NCI-H146 treated with DMSO at 0.1 percent for 48 hours (cell line): ENCODE measurements at regions not wholly inside any gene's neighbourhood (a gene's known extent, or its start where the extent isn't known, plus 50 kb on each side); places are given as distances from the start of the nearest gene placed in this dataset.

Source experiments
- DNase-seq: peaks from one replicate; lab custom pipeline; 2025; ENCODE audit not compliant: unreplicated experiment; lab: John Stamatoyannopoulos, UW

DNA sequence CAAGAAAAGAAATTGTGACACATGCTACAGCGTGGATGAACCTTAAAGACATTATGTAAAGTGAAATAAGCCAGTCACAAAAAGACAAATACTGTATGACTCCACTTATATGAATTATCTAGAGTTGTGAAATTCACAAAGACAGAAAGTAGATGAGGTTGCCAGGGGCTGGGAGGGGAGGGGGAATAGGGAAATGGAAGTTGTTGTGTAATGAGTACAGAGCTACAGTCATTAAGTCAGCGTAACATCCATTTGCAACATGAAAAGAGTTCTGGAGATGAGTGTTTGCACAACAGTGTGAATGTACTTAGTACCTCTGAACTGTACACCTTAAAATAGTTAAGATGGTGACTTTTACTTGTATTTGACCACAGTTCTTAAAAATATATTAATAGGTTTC is 112.1 kb upstream of the CDK1 start:
- DNase-seq: no peak

DNA sequence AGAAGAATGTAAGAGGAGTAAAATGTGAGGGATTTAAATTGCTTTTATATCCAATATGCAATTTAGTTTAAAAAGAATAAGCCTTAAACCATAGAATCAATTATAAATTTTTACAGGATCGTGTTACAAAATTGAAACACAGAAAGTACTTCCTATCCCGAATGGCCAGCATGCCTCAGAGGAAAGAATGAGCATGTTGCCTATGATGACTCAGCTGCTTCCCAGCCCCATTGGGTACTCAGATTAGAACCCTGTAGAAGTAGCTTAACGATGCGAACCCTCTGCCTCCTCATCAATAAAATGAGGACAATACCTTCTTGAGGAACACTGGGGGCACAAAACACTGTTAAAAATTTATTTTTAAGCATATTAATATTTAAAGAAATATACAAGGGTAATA is 113.4 kb upstream of the CDK1 start:
- no peak for DNase-seq

DNA sequence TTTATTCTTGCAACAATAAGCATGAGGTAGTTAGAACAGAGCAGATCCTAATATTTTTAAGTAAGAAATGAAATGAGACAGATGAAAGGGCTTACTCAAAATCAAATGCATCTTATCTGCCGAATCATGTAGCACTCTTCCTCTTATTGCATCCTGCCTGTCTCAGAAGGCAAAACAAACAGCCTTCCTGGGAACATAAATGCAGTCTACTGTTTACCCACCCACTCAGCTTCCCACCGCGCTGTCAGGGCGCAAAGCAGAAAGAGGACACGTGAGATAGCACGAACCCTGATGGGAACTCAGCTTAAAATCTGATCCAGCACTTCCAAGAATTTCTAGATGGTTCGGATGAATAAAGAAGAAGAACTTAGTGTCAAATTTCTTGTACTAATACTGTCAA is 114.4 kb upstream of the CDK1 start:
- DNase-seq: peak; percentile 68

DNA sequence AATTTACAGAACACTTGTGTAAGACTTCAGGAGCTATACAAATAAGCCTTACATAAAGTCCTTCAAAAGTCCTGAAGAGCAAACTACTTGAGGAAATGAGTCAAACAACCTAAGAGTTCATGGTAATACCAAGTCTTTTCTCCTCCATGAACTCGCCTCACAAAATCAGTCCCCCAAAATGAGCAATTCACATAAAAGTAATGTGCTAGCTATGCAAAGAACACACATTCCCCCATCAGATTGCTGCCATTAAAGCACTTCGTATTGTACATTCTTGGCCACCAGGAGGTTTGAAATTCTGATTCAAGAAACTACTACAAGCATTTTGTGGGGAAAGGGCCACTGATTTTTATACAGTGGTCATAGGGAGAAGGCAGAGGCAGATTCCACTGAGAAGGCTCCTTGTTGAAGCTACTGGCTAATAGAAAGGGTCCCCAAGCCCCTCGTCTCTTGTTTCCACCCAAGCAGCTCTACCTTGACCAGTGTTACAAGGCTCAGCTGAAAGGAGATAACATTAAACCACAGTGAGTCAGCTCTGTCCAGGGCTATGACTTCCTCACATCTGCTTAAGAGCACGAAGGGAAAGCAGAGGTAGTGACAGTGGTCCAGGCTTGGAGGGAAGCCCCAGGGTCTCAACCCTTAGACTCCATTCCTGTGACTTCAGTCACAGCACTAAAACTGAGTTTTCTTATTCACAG is 115.2 kb upstream of the CDK1 start:
- no peak for DNase-seq

DNA sequence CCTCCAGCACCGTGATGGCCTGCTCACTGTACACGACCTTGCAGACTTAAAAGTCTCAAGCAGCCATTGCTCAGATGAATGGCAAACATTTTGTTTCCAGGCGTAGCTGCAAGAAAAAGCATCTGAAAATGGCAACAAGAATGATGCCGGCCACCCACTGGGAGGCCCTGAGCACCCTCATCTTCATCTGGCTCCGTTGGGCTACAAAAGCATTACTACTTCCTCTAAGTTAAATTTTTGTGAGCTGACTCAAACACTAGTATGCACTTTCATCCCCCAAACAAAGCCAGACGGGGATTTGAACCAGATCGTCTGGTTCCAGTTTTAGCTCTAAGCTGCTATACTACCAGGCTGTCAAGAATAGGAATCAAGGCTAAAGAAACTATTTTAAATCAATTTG is 116.6 kb upstream of the CDK1 start:
- no peak for DNase-seq

DNA sequence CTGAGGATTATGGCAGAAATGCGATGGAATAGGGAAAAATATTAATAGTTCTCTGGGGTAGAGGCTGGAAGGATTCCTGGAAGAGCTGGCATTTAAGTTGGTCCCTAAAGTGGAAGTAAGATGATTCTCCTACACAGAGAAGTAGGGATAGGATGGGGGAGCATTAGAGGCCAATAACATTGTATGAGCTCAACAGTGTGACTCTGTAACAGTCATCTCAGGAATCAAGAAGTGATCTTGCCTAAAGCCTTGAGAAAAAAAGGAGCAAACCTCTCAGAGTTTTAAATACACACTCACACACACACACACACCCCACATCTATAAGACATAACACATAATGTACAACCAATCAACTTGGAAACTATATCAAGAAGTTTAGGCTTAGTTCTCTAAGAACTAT is 117.7 kb upstream of the CDK1 start:
- DNase-seq: no peak

DNA sequence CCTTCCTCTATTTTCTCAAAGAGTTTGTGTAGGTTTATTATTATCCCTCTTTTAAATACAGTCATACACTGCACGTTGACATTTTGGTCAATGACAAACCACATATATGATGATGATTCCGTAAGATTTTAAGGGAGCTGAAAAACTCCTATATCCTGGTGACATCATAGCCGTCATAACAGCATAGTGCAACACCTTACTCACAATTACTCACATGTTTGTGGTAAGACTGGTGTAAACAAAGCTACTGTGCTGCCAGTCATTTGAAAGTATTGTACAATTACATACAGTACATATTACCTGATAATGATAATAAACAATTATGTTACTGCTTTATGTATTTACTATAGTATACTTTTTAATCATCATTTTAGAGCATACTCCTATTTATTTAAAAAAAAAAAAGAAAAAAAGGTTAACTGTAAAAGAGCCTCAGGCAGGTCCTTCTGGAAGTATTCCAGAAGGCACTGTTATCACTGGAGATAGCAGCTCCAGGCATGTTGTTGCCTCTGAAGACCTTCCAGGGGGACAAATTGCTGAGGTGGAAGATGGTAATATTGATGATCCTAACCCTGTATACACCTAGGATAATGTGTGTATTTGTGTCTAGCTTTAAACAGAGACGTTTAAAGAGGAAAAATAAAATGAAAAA is 123.3 kb upstream of the CDK1 start:
- no peak for DNase-seq

DNA sequence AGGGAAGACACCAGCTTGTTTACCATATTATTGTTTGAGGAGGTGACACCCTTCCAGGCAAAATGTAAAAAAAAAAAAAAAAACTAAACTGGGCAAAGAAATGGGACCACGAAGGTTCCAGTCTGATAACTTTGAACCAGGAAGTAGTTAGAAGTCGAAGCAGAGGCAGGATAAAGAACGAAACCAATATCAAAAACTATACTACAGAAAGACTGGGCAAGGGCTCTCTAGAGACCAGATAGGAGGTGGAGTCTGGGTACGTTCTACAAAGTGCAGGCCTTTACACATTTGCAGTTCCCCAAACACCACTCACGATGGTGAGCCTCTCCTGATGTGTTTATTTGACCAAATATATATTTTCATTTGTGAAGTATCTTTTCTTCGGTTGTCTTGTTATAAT is 125.7 kb upstream of the CDK1 start:
- DNase-seq: no peak

DNA sequence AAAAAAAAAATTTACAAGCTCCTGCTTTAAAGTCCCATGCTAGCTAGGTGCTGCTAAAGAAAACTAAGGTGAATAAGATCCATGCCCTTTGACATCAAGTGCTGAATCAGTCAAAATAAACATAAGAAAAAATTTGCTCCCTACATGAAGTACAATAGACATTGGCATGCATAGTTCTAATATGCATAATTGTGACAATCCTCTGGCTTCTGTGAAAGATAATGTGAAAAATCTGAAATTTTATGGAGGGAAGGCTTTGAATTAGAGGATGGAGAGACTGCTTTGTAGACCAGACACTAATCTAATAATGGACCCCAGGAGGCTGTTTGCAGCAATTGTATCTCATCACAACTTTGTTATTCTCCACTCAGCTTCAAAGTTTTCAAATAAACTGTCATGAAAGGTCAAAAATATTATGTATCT is 127.9 kb upstream of the CDK1 start:
- DNase-seq: no peak

DNA sequence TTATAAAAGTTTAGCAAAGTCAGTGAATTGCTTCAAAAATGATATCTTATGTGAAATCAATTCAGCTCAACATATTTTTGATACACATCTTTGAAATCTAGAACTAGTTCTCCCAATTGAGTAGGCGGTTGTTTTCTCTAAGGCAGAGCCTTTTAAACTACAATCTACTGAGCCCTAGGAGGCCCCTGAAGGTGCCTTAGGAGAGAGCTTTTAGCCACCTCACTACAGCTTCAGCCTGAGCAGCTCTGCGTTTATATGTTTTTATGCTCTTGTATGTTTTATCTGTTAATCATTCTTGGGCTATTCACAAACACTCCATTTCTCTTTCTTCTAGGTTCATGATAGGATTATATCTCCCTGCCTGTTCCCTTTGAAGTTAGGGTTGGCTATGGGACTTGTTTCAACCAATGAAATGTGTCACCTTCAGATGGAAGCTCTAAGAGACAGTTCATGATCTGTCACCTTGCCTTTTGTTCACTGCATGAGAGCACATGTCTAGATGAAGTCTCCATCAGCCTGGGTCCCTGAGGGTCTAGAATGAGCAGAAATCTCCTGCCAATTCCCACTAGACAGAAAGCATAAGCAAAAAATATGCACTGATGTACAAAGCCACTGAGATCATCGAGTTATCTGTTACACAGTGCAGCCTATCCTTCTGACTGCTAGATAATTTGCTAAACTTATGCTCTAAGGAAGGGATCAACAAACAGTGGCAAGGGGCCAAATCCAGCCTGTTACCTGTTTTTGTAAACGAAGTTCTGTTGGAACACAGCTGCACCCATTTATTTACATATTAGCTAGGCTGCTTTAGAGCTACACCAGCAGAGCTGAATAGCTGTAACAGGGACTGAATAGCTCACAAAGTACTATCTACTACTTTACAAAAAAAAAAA is 128.5 kb upstream of the CDK1 start:
- DNase-seq: peak; percentile 8

DNA sequence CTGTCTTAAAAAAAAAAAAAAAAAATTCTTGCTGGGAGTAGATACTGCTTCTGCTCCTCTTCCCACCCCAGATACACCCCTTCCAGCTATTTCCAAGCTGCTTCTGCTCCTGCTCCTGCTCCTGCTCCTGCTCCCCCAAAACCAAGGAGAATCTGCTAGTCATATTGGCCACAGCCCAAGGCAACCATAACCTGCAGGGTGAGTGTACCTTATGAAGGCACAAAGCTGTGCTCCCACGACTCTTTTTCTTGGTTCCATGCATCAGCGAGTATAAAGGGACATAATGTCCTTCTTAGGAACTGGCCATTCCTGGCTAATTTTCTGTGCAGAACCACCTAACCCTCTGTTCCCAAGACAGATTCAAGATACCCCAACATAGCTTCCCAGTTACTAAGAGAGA is 129.5 kb upstream of the CDK1 start:
- DNase-seq: no peak

DNA sequence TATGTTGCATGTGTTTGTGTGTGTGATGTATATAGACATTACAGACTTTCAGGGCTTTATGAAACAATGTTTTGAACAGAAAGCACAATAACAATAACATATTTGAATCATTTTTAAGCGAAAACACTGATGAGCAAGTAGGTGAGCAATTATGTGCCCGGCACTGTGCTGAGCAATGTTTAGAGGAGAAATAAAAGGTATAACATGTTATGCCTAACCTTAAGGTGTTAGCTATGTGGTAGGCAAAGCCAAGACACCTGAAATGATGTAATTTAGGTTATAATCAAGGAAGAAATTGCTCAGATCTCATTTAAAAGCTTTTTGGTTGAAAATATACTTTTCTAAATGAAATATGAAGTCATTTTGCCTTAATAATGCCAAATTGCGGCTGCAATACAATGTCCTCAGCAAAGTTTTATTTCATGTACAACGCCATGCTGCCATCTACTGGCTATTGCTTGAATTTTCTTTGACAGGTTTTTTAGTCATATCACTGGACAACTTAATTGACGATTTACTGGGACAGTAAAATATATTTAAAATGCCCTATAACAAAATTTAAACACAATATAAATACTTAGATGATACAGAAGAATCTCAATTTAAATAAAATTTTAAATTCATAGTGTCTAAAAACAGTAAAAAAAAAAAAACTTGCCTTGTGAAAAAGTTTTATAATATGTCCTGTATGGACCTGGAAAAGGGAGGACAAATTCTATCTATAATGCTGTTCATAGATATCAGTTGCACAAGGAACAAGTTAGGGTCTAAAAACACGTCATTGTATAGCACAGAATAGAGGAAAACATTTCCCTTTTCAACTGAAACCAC is 131.1 kb upstream of the CDK1 start:
- peak; percentile 28 for DNase-seq

DNA sequence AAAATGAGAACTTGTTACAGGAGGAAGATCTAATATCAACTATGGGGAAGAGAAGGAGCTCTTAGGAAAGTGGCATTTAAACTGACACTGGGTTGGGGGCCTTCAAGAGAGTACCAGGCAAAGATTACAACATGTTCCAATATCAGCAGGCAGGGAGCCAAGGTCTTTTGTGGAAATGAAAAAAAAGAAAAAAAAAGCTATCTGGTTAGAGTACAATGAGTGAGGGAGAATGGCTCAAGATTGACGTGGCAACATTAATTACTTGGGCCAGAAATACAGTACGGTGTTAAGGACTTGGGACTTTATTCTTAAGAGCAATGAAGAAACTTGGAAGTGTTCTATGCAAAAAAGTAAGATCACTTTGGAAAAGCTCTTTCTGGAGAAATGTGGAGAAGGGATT is 132.3 kb upstream of the CDK1 start:
- peak; percentile 25 for DNase-seq

DNA sequence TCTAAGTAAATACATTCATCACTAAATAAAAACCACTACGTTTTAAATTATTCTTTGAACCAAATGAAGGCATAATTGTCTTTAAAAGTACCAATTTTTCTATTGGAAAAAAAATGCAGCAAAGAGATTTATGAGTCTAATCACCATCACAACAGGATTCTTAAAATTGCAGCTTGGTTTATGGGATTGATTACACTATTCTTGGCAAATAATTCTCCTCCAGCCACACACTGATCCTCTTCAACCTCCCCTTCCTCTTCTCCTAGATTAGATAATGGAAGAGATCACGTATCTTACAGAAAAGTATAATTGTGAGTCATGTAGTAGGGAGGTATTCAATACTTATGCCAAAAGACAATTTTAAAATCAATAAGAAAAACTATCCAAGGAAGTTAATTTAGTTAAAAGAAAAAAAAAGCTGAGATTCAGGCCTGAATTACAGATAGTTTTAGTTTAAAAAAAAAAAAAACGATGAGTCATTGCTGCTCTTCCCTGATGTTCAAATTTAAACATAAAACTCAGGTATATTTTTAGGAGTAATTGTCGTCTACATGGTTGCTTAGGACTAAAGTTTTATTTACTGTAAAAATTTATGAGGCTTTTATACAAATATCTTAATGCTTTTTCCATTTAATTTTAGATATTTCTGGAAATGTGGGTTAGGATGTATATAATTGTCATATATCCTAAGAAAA is 133.7 kb upstream of the CDK1 start:
- peak; percentile 79 for DNase-seq

DNA sequence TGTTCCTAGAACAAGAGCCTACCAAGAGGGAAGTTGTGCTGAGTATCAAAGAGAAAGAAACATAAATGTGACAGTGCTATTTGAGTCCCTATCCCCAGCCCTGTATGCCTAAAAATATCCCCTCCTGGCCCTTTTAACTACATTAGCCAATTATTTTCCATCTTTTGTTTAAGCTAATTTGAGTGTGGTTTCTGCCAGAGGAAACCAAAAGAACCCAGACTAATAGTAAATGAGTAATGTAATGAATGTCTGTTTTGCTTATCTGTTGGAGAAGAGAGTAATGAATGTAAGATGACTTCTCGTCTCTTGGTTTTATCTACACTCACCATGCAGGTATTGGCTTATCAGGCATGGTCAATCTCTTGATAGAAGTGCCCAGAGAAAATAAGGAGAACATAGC is 134.4 kb upstream of the CDK1 start:
- DNase-seq: peak; percentile 8

DNA sequence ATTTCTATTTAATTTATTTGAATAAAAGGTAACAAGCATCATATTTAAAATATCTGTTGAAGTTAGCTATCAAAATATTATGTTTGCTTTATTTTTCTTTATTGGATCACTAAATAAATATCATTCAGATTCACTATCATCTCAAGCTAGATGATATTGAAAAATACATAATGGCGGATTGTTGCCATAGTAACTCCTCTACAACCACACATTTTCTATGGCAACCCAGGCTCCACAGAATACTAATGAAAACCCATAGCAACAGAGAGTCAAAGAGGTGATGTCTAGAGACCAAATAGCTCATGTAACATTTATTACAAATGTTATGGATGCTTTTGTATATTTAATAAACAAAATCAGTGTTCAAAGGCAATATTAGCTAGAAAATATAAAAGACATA is 148.9 kb upstream of the CDK1 start:
- DNase-seq: peak; percentile 39

DNA sequence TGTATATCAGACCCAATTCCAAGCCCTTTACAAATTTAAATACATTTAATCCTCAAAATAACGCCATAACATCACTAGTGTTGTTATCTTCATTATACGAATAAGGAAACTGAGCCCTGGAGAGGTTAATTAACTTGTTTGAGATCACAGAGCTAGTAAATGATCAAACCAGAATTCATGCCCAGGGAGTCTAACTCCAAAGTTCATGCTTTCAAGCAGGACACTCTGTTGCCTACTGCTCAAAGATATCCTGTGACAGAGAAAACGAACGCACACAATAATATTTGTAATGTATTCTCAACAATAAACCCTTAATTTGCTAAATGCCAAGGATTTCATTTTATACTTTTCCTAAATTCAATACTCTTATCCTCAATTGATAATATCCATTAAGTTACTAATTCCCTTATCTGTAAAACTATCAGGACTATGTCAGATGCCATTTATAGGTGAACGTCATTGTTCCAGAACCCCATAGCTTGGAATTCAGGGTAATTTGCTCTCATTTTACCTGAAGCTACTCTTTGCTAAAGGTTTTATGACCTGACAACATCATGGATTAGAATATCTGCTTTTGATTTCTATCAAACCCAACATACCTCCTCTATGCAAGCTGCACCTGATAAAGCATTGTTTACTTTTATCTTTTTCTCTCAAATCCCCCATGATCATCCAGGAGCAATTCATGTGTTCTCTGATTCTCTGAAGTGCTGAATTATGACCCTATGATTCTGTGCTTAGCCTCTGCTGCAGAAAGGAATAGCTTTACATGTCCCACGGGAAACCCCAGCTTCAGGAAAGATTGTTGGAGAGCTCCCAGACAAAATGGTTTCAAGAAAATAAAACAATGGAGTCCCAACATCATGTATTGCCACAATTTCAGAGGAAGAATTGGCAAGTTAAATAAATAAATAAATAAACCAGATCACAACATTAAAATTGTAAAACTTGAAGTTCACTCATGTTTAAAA is 150.2 kb upstream of the CDK1 start:
- no peak for DNase-seq

DNA sequence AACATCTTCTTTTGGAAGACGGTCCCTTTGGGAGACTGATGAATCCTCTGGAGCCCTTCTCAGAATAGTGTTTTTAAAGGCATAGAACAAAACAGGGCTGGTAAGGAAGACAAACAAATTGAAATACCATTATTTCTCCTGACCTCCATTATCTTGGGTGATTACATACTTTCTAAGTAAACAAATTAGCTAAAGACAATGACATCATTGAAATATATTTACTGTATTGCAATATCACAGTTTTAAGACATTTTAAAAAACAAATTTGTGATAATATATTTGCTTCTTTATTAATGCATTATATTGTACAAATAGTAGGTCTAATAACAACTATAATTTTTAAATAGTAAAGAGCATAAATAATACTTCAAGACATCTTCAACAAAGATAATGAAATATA is 152.2 kb upstream of the CDK1 start:
- no peak for DNase-seq

DNA sequence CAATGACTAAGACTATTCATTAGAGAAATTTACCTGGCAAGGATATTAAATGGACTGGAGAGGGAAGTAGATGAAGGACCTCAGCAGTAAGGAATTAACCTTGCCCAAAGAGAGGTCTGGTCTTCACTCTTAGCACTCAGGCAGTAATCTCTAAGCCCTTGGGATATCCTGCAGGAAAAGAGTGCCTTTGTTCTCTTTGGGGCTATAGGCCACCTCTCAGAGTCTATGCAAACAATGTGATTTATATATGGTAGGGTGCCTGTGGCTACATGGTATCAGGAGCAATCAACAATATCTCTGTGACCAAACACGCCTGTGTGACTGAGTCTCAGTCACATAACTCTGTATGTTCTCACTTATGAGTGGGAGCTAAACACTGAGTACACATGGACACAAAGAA is 154.7 kb upstream of the CDK1 start:
- DNase-seq: no peak
